HG02943 (cell line): ENCODE measurements at regions not wholly inside any gene's neighbourhood (a gene's known extent, or its start where the extent isn't known, plus 50 kb on each side); places are given as distances from the start of the nearest gene placed in this dataset.

Experiments
- ATAC-seq: cut with Tn5 transposase; IDR thresholded peaks from one replicate; pipeline ENCODE4 v1.9.1; 2021; ENCODE audit warnings: mild to moderate bottlenecking, low read depth, moderate library complexity; ENCODE audit not compliant: unreplicated experiment

- no peak for ATAC-seq
These were observed 910.2 kb upstream of the SLC10A2 start for GRCh38 chr13:103976371-103976770.

DNA sequence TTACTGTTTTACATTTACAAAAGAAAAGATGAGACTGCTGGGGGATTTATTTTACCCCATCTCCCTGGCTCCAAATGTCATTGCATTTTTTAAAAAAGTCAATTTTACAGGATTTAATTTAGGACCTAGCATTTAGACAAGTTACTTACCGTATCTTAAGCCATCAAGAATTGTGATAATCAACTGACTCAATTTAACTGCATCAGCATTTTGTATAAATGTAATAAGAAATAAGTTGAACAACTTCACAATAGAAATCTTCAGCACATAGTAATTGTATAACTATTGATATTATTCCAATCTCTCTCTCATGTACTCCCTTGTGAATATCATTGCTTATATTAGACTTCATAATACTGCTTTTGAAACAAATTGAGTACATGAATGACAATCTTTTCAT lies 907.5 kb upstream of the SLC10A2 start:
- ATAC-seq: no peak

DNA sequence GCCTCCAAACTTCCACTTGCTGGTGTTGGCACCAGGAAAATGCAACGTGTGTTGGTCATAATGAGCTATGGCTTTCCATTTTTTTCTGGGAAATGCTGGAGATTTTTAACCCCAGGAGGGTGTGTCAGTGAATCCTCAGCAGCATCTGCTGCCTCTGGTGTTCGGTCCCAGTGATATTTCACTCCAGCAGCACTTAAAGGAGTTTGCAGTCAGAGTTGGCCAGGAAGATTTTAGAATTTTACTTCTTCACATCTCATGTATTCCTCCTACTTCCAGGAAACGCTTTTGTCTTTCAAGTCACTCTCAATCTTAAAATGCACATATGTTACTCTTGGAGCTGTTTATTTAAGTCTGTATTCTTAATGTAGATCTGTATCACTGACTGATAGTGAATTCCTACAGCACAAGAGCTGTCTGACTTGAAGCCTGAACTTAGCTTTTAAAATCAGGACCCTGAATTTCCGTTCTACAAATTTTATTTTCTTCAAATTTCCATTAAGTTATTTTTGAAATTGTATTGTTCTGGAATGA lies 903.4 kb upstream of the SLC10A2 start:
- ATAC-seq: no peak

- ATAC-seq: no peak
These were observed 899.5 kb upstream of the SLC10A2 start for GRCh38 chr13:103965506-103966243.

DNA sequence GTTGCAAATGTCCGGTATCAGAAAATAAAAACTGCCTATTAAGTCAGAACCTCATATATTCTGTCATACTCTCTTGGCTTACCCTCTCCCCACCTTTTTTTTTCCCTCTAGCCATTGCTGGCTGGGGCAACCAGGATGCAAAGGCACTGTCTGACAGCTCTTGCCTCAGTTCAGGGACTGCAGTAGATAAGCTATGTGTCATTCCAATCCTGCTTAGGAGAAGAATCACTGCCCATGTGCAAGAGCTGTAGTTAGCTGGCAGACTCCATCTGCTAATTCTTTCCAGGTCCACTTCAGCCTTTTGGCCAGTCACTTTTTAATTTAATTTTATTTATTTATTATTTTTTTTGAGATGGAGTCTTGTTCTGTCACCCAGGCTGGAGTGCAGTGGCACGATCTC lies 895.6 kb upstream of the SLC10A2 start:
- ATAC-seq: no peak

GRCh38 chr13:103961129-103961528 lies 894.9 kb upstream of the SLC10A2 start:
- ATAC-seq: no peak

GRCh38 chr13:103960001-103960400 lies 893.8 kb upstream of the SLC10A2 start:
- ATAC-seq: no peak

GRCh38 chr13:103958691-103959090 lies 892.5 kb upstream of the SLC10A2 start:
- ATAC-seq: no peak

DNA sequence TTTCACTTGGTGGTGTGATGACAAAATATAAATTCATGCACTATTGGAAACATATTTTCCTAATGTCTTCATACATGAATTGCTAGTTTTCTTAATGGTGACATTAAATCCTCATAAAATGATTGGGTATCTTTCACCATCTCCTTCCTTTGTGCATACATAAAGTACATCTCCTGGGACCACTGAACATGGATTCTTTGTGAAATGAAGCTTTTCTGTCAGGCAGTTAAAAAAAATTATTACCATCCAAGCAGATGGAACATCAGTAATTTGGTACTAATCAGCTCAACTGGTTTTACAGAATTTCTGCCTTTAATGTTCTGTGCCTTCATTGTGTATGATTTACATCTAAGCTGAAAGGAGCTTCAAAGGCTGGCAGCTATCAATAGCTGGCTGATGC lies 891.7 kb upstream of the SLC10A2 start:
- ATAC-seq: no peak

- ATAC-seq: no peak
These were observed 887.6 kb upstream of the SLC10A2 start for GRCh38 chr13:103953859-103954258.

DNA sequence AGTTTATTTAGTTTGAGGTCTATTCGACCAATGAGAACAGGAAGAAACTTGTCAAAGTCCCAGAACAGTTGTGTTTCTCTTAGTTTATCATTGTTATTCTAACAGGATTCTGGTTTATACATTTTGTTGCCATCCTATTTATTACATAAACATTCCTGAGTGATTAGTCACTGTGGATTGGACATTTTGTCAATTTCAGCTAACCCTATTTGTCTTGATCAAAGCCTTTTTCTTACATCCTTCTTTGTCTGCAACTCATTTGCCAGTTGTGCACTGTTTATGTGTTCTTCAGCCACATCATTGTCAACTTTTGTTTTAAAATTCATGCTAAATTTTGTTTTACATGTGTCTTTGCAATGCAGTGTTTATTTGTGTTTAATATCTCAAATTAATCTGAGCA lies 886.0 kb upstream of the SLC10A2 start:
- ATAC-seq: no peak

DNA sequence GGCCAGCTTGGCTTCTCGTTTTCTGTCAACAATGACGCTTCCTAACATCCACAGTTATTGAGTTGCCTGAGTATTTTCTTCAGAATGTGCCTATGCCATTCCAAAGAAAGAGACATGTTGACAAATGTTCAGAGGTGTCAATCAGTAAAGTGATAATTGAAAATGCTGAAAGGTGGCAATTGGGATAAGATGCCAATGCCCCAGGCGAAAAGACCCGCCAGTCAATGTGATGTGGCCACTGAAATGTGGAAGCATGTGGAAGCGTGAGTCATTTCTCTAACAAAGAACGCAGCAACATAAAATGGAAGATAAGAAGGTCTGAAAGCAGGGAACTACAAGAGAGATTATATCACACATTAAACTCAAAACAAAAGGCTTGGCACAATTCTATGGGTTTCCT lies 882.2 kb upstream of the SLC10A2 start:
- ATAC-seq: no peak

- ATAC-seq: no peak
These were observed 879.6 kb upstream of the SLC10A2 start for GRCh38 chr13:103945836-103946235.

DNA sequence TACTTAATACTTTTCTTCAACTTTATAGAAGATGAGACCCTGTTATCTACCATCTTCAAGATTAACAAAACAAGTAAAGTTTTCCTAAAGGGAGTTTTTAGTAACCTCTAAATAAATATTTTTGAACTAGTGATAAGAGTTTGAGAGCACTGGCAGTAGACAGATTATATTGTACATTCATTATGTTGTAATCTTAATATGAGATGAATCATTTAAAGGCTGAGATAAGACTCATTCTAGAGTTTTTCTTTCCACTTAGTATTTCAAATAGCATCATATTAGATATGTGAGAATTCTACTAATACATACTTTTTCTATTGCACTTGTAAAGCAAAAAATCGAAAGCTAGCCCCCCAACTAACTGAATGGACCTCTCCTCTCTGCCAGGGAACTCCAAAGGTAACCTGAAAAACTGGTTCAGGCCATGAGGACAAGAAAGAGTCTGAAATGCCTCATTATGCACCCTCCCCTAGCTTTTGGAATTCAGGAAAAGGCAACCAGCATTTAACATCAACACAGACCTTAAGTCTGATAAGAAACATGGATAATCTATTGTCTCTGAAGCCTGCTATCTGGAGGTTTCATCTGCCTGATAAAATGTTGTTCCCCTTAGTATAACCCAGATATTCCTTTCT lies 875.4 kb upstream of the SLC10A2 start:
- no peak for ATAC-seq

- no peak for ATAC-seq
These were observed 868.9 kb upstream of the SLC10A2 start for GRCh38 chr13:103935117-103935516.

DNA sequence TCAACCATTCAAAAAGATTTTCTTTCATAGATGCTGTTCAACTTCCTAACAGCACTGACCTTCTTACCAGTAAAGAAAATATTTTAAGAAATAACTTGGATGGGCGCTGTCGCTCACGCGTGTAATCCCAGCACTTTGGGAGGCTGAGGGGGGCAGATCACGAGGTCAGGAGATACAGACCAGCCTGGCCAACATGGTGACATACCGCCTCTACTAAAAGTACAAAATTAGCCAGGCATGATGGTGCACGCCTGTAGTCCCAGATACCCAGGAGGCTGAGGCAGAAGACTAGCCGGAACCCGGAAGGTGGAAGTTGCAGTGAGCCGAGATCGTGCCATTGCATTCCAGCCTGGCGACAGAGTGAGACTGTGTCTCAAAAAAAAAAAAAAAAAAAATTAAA lies 865.7 kb upstream of the SLC10A2 start:
- ATAC-seq: no peak

DNA sequence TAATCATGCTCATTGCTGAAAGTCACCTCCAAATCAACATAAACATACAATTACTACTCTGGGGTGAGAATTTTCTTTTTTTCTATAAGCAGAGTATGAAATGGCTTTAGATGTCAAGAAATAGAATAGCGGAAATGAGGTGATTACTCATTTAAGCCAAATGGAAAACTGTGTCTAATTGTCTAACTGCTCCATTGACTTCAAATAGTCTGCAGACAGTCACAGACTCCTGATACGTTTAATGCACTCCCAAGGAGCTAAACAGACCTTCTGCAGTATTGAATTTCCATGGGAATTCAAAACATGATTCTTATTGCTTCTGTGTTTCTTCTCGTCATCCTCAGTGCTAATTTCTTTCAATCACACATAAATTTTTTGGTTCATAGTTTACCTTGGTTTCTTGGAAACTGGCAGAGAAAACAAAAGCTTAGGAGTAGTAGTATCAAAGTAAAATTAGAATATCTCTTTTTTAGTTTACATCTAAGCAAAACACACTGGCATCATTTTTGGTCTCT lies 865.2 kb upstream of the SLC10A2 start:
- ATAC-seq: no peak

DNA sequence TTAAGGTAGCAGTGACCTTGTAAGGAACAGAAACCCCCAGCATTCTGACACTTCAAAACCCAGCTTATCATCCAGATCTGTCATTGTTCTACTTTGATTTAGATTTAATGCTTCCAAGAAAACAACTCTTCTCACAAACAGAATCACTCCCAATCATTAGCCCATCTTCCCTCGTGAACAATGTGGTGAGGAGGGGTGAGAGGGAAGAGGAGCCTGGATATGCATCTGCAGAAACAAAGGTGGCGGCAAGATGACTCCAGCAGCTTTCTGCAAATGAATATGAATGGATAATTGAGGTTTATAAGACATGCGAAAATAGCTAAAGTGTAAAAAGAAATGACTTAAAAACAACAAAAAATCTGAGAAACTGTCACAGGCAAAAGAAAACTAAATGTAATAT lies 859.9 kb upstream of the SLC10A2 start:
- no peak for ATAC-seq

DNA sequence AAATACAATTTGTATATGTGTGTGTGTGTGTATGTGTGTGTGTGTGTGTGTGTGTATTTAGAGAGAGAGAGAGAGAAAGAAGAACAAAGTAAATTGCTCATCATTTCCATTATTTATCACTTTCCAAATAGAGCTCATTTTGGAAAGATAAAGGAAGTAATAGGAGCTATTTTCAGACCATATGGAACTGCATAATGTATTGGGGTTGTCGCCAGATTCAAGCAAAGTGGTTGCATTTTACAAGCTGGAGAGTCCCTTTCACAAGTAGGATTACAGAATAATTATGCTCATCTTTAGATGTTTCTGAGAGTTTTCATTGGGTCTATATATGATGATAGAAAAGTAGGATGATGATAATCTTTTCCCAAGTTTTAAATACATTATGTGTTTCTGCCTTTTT lies 842.7 kb upstream of the SLC10A2 start:
- no peak for ATAC-seq

- no peak for ATAC-seq
These were observed 842.1 kb upstream of the SLC10A2 start for GRCh38 chr13:103908274-103908673.

DNA sequence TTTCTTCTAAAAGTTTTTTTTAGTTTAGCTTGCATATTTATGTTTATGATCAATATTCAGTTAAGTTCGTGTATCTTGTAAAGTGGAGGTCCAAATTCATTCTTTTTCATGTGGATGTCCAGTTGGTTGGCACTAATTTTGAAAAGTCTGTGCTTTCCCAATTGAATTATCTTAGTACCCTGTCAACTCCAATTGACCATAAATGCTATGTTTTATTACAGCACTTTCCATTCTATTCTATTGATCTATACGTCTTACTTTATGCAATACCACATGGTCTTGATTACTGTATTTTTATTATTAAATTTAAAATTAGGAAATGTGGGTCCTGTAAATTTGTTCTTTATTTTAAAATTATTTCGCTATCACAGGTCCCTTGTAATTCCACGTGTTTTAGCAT lies 837.6 kb upstream of the SLC10A2 start:
- ATAC-seq: no peak

DNA sequence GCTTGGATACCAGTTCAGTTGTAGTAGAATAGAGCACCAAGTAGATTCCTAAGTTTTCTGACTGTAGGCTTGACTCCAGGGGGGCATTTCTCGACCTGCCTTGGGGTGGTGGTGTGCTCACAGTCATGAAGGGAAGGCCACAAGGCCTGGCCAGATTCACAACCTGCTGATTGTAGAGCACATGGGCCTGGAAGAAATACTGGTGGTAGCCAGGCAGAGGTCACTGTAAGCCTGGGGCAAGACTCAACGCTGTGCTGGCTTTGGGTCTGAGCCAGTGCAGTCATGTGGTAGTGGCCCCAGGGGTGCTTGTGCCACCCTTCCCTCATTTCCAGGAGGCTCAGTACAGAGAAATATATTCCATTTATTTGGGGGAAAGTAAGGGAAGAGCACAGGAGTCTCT lies 832.3 kb upstream of the SLC10A2 start:
- ATAC-seq: no peak
